Fibroblast of lung (primary cell): ENCODE measurements at regions not wholly inside any gene's neighbourhood (a gene's known extent, or its start where the extent isn't known, plus 50 kb on each side); places are given as distances from the start of the nearest gene placed in this dataset.

Experiments used
- EZH2 ChIP-seq: IDR thresholded peaks from 2 replicates; pipeline ENCODE4 v1.5.1; 2012; ENCODE audit warnings: low read length, control low read depth, mild to moderate bottlenecking; ENCODE audit errors: missing control alignments
- TF ChIP-seq, protein P1 (sequence below), 2 donors: IDR thresholded peaks in 1 of 2; conservative IDR thresholded peaks in 1 of 2; 1 replicate in 1 of 2; 2 replicates in 1 of 2; pipeline ENCODE4 v1.5.1; 2011 to 2012; ENCODE audit warnings: low read length in 2 of 2, control low read depth in 1 of 2, inconsistent platforms in 1 of 2, low read depth in 1 of 2, mild to moderate bottlenecking in 1 of 2

DNA sequence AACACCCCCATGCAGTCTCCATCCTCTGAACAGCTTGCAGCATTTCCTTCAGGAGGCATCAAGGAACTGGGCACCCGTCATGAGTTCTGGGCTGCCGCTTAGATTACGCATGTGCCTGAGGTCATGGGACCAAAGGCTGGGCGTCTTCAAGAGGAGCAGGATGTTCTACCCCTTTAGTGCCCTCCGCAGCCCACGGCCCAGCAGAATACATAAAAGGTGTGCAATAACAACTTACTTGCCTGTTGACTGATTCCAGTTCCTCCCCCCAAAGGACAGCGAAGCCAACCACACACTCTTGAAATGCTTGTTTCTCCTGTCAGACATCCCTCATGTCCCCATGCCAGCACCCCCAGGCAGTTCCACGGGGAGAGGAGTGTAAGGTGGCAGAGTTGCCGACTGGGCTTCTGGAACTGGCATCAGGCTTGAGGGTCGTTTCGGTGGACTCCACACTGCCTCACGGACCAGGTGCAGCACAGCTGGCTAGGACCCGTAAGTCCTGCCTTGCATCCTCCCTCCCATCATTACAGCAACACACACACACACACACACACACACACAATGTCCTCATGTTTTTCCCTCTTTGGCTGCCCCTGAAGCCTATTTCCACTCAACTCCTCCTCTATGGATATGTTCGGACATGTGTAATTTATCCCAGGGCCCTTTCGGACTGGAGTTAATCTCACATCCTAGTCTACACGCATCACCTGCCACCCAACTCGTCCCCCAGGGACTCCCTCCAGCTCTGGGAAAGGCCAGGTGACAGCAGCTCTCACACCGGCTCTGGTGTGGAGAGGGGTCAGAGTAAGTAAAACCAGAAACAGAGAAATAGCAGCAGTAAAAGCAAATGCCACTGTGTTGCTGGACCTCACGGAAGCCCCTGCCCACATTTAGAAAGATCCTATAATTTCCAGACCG, 200.7 kb downstream of the BCL11A start:
- TF ChIP-seq, protein P1, sequence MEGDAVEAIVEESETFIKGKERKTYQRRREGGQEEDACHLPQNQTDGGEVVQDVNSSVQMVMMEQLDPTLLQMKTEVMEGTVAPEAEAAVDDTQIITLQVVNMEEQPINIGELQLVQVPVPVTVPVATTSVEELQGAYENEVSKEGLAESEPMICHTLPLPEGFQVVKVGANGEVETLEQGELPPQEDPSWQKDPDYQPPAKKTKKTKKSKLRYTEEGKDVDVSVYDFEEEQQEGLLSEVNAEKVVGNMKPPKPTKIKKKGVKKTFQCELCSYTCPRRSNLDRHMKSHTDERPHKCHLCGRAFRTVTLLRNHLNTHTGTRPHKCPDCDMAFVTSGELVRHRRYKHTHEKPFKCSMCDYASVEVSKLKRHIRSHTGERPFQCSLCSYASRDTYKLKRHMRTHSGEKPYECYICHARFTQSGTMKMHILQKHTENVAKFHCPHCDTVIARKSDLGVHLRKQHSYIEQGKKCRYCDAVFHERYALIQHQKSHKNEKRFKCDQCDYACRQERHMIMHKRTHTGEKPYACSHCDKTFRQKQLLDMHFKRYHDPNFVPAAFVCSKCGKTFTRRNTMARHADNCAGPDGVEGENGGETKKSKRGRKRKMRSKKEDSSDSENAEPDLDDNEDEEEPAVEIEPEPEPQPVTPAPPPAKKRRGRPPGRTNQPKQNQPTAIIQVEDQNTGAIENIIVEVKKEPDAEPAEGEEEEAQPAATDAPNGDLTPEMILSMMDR (conservative IDR thresholded peaks at IDR 0.05 in 1 of 2, IDR thresholded peaks at IDR 0.05 in 1 of 2; ENCODE audit: low read depth in 1 of 2, low read length in 2 of 2) = no peak
- no peak for TF ChIP-seq EZH2
